ENCODE measurements at regions not wholly inside any gene's neighbourhood (a gene's known extent, or its start where the extent isn't known, plus 50 kb on each side); places are given as distances from the start of the nearest gene placed in this dataset.
"Not testable (repeated sequence)": the region's sequence is repeated elsewhere in the genome, so short reads cannot be mapped to it uniquely, and the experiment has no call there.

DNA sequence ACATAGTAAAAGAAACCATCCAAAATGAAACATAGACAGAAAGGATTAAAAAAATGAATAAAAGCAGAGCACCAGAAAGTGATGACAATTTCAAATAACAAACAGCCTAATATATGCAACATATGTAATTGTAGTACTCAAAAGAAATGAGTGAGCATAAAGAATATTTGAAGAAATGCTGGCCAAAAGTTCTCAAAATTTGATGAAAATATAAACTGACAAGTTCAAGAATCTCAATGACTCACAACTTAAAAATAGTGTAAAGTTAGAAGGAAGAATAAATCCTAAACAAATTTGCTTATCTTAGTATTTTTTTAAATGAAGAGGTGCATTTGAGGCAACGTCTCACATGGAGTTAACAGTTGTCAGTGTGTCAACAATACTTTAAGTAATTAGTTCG, 498.9 kb downstream of the SLC6A15 start:
- DNase-seq (ENCODE audit: low read depth in 4 of 4, low spot score in 3 of 4) = no peak

DNA sequence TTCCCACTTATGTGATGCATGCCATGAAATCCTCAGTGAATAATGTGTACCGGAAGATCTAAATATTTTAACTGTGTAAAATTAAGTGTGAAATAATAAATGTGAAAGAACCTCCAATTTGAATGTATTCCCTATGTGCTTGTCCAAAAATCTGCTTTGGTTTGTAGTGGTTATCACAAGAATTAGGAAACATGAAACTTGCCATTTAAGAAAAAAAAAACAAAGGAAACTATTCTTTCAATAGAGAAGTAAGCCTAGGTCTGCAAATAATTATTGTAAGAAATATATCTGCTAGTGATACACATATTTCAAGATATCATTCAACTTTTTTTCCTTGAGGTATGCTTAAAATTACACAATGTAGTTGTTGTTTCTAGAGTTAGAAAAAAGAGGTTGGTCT, 500.4 kb downstream of the SLC6A15 start:
- no peak for DNase-seq (ENCODE audit: low read depth in 4 of 4, low spot score in 3 of 4)

DNA sequence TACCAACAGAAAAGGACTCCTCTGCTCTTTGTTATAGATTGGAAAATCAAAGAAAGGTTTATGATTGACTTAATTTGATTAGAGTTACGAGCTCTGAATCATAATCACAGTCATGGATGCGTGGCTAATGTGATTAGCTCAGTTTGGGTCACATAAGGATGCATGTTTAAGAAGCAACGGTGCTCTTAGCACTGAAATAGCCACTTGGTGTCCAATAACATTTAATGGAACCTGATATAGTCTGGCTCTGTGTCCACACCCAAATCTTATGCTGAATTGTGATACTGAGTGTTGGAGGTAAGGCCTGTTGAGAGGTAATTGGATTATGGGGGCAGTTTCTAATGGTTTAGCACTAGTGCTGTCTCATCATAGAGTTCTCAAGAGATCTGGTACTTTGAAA, 501.6 kb downstream of the SLC6A15 start:
- DNase-seq (ENCODE audit: low read depth in 4 of 4, low spot score in 3 of 4) = no peak

DNA sequence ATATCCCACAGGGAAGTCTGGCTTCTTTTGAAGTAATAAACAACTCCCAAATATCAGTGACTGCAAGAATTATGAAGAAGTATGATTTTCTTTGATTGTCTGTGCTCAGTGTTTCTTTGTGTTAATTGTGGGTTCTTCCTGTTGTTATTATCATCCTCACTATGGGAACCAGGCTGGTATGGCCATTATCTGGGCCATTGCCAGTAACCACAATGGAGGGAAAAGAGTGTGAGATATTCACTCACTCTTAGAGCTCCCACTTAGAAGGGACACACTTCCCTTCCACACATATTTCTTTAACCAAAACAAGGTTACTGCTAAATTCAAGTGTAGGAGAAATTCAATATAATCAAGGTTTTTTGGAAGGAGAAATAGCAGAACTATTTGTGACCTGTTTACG, 503.7 kb downstream of the SLC6A15 start:
- no peak for DNase-seq (ENCODE audit: low read depth in 4 of 4, low spot score in 3 of 4)

- DNase-seq (ENCODE audit: low read depth in 4 of 4, low spot score in 3 of 4) = not testable (repeated sequence)
These were observed 505.9 kb downstream of the SLC6A15 start for GRCh38 chr12:84406720-84407119.

DNA sequence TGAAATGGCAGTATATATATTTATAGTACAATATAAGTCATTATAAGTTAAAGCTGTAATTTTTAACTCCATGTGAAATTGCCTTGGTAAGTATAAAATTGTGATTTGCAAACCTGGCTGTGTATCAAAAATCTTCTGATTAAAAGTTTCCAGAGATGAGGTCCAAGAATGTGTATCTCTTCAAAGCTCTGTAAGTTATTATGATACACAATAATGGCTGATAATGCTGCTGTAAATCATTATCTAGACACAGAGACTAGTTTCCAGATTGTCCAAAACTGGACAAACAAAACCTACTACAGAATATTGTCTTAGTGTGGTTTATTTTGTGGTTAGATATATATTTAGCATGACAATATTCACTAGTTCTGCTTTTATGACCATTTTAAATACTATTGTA, 514.8 kb downstream of the SLC6A15 start:
- DNase-seq (ENCODE audit: low read depth in 4 of 4, low spot score in 3 of 4) = peak in 1 of 4 donors; percentile 10

GRCh38 chr12:84397263-84397662, 515.3 kb downstream of the SLC6A15 start:
- no peak for DNase-seq (ENCODE audit: low read depth in 4 of 4, low spot score in 3 of 4)

- DNase-seq (ENCODE audit: low read depth in 4 of 4, low spot score in 3 of 4) = not testable (repeated sequence)
These were observed 521.4 kb downstream of the SLC6A15 start for GRCh38 chr12:84391176-84391575.

GRCh38 chr12:84384384-84384783, 528.2 kb downstream of the SLC6A15 start:
- DNase-seq (ENCODE audit: low read depth in 4 of 4, low spot score in 3 of 4) = no peak

DNA sequence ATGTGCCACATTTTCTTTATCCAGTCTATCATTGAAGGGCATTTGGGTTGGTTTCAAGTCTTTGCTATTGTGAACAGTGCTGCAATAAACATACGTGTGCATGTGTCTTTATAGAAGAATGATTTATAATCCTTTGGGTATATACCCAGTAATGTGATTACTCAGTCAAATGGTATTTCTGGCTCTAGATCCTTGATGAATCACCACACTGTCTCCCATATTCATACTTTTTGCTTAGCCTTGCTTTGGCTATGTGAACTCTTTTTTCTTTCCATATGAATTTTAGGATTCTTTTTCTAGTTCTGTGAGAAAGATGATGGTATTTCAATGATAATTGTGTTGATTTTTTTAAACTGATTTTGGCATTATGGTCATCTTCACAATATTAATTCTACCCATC, 530.1 kb downstream of the SLC6A15 start:
- DNase-seq (ENCODE audit: low read depth in 4 of 4, low spot score in 3 of 4) = not testable (repeated sequence)

DNA sequence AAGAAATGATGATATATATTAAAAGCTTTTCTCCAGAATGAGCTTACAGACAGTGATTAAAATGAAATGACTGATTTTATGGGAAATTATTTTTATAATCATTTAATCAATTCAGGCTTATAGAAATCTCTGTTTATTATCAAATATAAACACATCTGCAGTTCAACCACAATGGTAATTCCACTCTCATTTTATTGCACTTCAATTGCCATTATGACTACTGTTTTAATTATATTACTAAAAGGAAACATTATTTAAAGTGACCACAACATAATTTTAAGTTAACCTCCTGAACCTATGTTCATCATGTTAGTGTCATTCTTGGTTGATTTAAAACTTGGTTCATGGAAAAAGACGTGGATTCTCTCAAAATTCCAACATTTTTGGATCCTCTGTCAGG, 536.3 kb downstream of the SLC6A15 start:
- DNase-seq (ENCODE audit: low read depth in 4 of 4, low spot score in 3 of 4) = no peak

DNA sequence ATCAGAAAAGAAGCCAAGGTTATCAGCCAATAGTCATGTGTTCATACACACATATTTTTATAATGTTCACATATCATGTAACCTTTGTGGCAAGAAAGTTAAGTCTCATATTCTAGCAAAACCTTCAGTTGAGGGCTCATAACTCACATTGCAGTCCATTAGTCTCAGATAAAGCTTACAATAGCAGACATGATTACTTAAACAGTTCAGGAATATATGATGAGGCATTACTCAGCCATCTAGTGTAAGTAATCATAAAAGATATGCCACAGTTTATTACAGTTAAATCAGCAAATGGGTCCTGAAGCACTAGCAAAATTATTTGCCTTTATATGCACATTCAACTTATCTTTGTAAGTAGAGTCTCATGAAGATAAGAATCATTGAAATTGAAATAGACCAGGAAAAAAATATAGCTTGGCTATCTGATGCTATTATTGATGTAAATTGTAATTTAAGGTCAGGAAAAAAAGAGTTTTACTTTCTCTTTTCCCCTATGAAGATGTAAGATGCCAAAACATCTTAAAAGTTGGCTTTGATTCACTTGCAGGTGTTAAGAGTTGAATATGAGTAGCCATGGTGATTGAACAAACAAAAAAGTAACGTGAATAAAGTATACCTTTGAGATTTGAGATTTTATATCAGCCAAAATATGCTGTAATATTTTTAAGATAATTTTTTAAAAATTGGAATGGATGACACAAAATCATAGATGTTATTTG, 537.0 kb downstream of the SLC6A15 start:
- DNase-seq (ENCODE audit: low read depth in 4 of 4, low spot score in 3 of 4) = no peak

GRCh38 chr12:84362552-84362897, 550.1 kb downstream of the SLC6A15 start:
- no peak for DNase-seq (ENCODE audit: low read depth in 4 of 4, low spot score in 3 of 4)

DNA sequence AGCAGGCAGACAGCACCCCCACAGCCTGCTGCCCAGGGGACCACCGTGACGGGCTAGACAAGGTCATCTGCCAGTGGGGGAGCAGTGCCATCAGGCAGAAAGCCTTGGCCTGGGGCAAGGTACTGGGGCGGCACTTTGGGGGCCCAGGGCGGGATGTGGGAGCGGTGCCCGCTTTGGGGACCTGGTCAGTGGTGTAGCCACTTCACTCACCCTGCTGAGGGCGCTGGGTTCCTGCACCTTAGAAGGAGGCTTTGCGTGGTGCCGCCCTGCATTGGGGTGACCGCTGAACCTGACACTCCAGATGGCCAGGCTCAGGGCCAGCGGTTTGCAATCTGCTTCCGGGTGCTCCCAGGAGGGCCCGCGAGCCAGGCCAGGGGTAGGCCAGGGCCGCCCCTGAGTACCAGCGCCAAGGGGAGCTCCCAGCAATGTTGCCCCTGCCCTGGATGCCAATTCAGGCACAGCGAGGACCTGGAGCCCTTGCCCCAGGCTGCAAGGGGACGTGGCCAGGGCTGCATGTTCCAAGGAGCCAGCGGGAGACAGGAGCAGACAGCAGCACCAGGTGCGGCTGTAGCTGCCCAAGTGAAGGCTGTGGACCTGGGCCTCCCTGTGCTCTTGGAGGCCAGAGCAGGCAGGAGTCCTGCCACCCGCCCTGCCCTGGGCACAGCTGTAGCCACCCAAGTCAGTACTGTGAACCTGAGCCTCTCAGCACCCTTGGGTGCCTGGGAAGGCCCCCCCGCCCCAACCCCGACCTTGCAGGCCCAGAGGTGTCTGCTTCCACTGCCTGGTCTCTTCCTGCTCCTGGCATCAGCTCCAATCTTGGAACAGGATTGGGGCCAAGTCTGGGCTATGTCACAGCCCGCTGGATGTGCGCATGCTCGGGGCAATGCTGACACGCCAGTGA, 550.7 kb downstream of the SLC6A15 start:
- no peak for DNase-seq (ENCODE audit: low read depth in 4 of 4, low spot score in 3 of 4)

DNA sequence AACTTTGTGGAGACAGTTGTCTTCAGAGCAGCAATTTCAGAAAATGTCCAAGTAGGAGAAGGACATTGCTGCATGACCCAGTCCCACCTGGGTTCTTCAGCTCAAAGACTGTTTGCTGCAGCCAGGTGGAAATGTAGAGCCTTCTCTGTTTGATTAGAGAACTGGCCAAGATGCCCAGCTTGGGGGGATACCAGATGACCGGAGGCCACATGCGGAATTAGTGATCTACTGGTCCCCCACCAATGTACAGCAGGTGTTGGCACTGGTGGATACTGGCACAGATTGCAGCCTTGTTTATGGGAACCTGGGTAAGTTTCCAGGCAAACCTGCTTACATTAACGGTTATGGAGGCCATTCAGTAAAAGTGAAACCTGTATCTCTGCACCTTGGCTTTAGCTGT, 555.3 kb downstream of the SLC6A15 start:
- no peak for DNase-seq (ENCODE audit: low read depth in 4 of 4, low spot score in 3 of 4)

DNA sequence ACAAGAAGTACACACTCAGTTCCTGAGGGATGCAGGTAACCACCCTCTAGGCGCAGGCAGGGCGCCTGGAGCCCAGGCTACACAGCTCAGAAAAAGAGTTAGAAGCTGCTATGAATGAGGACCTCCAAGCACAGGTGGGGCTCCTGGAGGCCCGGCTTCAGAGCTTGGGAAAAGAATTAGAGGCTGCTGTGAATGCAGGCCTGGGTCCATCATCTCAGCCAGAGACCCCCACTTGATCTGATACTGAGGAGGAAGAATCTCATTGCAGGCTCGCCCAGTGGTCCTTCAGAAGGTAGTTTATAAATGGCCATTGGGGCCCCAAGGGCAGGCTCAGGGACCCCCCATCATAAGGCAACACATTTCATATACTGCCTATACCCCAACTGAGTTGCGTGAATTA, 556.4 kb downstream of the SLC6A15 start:
- no peak for DNase-seq (ENCODE audit: low read depth in 4 of 4, low spot score in 3 of 4)

GRCh38 chr12:84355561-84355960, 557.0 kb downstream of the SLC6A15 start:
- no peak for DNase-seq (ENCODE audit: low read depth in 4 of 4, low spot score in 3 of 4)

- DNase-seq (ENCODE audit: low read depth in 4 of 4, low spot score in 3 of 4) = no peak
These were observed 564.0 kb downstream of the SLC6A15 start for GRCh38 chr12:84348582-84348981.

GRCh38 chr12:84341467-84342193, 571.0 kb downstream of the SLC6A15 start:
- no peak for DNase-seq (ENCODE audit: low read depth in 4 of 4, low spot score in 3 of 4)

DNA sequence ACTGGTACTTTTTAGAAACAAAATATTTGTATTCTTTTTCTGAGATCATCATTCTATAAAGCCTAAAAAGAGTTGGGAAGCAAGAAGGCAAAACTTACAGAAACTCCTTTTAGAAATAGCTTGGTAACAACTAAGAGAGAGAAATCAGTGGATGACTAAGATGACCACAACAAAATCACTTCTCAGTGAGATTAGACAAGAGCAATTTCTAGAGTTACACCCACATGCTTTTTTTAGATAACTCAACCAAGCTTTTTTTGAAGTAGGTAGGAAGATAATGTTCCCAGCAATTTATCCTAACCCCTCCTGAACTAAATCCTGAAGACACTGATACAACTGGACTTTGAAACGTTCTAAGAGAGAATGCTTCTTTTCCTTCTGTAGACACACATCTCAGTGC, 576.4 kb downstream of the SLC6A15 start:
- DNase-seq (ENCODE audit: low read depth in 4 of 4, low spot score in 3 of 4) = no peak

DNA sequence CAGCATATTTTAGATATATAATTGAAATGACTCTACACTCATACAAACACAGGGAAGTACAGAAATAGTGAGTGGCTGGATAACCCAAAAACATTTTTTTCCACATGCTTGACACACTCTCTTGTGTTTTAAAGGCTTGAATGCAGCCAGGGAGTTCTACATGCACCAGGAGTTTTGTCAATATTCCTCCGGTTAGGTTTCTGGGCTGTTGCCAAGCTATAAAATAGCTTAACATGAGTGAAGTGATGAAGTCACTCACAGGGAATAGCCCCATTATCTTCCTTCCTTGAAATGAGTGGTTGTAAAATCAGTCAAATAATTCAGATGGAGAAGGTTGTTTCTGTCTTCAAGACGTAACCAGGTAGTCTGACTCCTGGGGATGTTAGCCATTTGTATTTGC, 582.7 kb downstream of the SLC6A15 start:
- DNase-seq (ENCODE audit: low read depth in 4 of 4, low spot score in 3 of 4) = peak; percentile 10 to 42 (median 24)
